A673 (cell line): ENCODE measurements at regions not wholly inside any gene's neighbourhood (a gene's known extent, or its start where the extent isn't known, plus 50 kb on each side); places are given as distances from the start of the nearest gene placed in this dataset.

Source experiments
- BruUV-seq: library from RNA; stranded (reverse); fragments of 400-500 nt; replicated peaks from 2 replicates; lab custom pipeline; 2021; lab: Mats Ljungman, UMichigan
- CTCF ChIA-PET: fragments of 300-600 bp; sonication (Branson Sonifier 250); formaldehyde crosslinking; loops from one replicate; lab custom pipeline; 2022; ENCODE audit warnings: antibody characterized with exemption; lab: Charles Lee
- POLR2A ChIA-PET: fragments of 300-600 bp; sonication (Branson Sonifier 250); formaldehyde crosslinking; loops from one replicate; lab custom pipeline; 2022; ENCODE audit warnings: antibody characterized with exemption; ENCODE audit not compliant: low non-redundant PET; lab: Charles Lee
- DNase-seq: peaks from one replicate; pipeline ENCODE4 v3.0.0-alpha.2; 2015; ENCODE audit warnings: low spot score
- H3K27ac ChIP-seq: fragments of 200-600 bp; sonication (generic); 2 replicates; pipeline ENCODE4 v1.5.1; 2016; ENCODE audit warnings: mixed run types, low read depth, mild to moderate bottlenecking, mixed read lengths, antibody characterized with exemption, low read length; ENCODE audit not compliant: poor library complexity, severe bottlenecking
- H3K27me3 ChIP-seq: fragments of 200-600 bp; sonication (generic); replicated peaks from 2 replicates; pipeline ENCODE4 v1.6.1; 2017; ENCODE audit warnings: mixed run types, low read depth, mild to moderate bottlenecking, mixed read lengths, antibody characterized with exemption, low read length; ENCODE audit not compliant: insufficient read depth, poor library complexity
- H3K36me3 ChIP-seq: fragments of 200-600 bp; sonication (generic); 2 replicates; pipeline ENCODE4 v1.6.1; 2016; ENCODE audit warnings: mixed run types, mild to moderate bottlenecking, mixed read lengths, antibody characterized with exemption, low read length; ENCODE audit not compliant: insufficient read depth, poor library complexity, severe bottlenecking
- H3K4me1 ChIP-seq: fragments of 200-600 bp; sonication (generic); 2 replicates; pipeline ENCODE4 v1.6.1; 2017; ENCODE audit warnings: mixed run types, mild to moderate bottlenecking, mixed read lengths, antibody characterized with exemption, low read length; ENCODE audit not compliant: insufficient read depth, poor library complexity, severe bottlenecking
- H3K4me3 ChIP-seq: fragments of 200-600 bp; sonication (generic); 2 replicates; pipeline ENCODE4 v1.5.1; 2016; ENCODE audit warnings: low read depth, mixed run types, mild to moderate bottlenecking, mixed read lengths, low read length; ENCODE audit not compliant: poor library complexity, severe bottlenecking
- H3K9me3 ChIP-seq: fragments of 200-600 bp; sonication (generic); 2 replicates; pipeline ENCODE4 v1.6.1; 2016; ENCODE audit warnings: mixed run types, low read depth, mild to moderate bottlenecking, mixed read lengths, antibody characterized with exemption, low read length; ENCODE audit not compliant: poor library complexity, severe bottlenecking
- EZH2 ChIP-seq: fragments of 200-600 bp; sonication (generic); IDR thresholded peaks from 2 replicates; pipeline ENCODE4 v1.6.1; 2017; ENCODE audit warnings: borderline replicate concordance, low read depth, mild to moderate bottlenecking, mixed read lengths, antibody characterized with exemption, low read length; ENCODE audit not compliant: poor library complexity, severe bottlenecking
- intact Hi-C: fragments of 100-400 bp; cut with micrococcal nuclease; formaldehyde crosslinking; loops from one replicate; pipeline ENCODE4 v1.10.0; 2022; ENCODE audit not compliant: unreplicated experiment
- TF ChIP-seq, protein P1 (sequence below): fragments of 300-800, 200-600 bp; sonication (generic); conservative IDR thresholded peaks from 2 replicates; pipeline ENCODE4 v1.5.1; 2017; ENCODE audit warnings: low read depth, mild to moderate bottlenecking, antibody characterized with exemption, low read length, moderate library complexity, mixed read lengths

DNA sequence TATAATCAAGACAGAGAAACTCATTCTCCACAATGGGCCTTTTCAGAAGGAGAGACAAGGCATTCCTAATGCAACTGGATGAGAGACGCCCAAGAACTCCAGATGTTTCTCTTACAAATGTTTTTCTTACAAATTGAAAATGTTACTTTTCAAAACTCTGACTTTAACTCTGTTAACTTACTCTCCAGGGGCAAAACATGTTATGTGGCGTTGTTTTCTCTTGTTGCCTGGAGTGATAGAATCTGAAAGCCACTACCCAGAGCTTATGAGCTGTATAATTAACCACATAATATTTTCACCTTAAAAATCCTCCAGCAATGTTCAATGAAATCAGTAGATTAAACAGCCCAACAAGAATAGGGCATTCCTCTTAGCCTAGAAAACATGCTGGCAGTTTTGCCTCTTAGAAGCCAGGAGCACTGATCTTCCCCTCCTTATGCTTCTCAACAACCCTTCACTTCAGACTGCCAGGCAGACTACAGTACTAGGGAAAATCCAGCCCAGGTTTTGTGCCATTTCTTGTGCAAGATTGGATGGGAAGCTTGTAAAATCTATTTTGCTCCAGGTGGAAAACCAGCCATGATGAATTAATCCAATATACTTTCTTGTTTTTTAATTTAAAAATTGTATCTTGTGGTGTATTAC lies 186.7 kb upstream of the GADL1 start:
- no TSS peak for BruUV-seq
- DNase-seq = no peak
- H3K36me3 ChIP-seq = no peaks in the 10 kb centered on the region
- H3K9me3 ChIP-seq = no peaks in the 10 kb centered on the region
- TF ChIP-seq EZH2 = no peak
- TF ChIP-seq, protein P1, sequence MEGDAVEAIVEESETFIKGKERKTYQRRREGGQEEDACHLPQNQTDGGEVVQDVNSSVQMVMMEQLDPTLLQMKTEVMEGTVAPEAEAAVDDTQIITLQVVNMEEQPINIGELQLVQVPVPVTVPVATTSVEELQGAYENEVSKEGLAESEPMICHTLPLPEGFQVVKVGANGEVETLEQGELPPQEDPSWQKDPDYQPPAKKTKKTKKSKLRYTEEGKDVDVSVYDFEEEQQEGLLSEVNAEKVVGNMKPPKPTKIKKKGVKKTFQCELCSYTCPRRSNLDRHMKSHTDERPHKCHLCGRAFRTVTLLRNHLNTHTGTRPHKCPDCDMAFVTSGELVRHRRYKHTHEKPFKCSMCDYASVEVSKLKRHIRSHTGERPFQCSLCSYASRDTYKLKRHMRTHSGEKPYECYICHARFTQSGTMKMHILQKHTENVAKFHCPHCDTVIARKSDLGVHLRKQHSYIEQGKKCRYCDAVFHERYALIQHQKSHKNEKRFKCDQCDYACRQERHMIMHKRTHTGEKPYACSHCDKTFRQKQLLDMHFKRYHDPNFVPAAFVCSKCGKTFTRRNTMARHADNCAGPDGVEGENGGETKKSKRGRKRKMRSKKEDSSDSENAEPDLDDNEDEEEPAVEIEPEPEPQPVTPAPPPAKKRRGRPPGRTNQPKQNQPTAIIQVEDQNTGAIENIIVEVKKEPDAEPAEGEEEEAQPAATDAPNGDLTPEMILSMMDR = no peak
- H3K27ac ChIP-seq = no peak overlapping the region
- intact Hi-C loops = no loop called here
- H3K4me3 ChIP-seq = no peak overlapping the region
- ChIA-PET CTCF (no interaction called here), POLR2A (no interaction called here)
- H3K4me1 ChIP-seq = no peaks in the 10 kb centered on the region
- no peaks in the 10 kb centered on the region for H3K27me3 ChIP-seq

DNA sequence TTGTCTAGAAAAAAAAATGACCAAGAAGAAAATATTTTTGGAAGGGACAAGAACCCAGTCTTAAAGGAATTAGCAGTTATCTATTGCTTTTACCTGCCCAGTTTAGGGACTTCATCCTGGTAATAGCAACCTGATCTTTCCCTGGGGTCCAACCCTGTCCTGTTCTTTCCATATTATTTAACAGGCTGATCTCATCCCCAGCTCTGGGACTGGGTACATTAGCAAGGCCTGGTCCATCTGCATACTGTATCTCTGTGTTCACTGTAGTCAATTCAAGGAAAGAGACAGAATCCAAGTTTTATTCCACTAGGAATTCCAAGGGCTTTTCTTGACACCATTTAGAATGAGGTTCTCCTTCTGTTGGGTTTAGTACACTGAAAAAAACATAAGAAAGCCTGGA lies 191.7 kb upstream of the GADL1 start:
- no peaks in the 10 kb centered on the region for H3K9me3 ChIP-seq
- H3K27ac ChIP-seq = no peak overlapping the region
- intact Hi-C loops = no loop called here
- BruUV-seq = no TSS peak
- no peaks in the 10 kb centered on the region for H3K36me3 ChIP-seq
- H3K4me3 ChIP-seq = no peak overlapping the region
- ChIA-PET CTCF (no interaction called here), POLR2A (no interaction called here)
- no peaks in the 10 kb centered on the region for H3K4me1 ChIP-seq
- DNase-seq = no peak
- no peak for TF ChIP-seq EZH2
- TF ChIP-seq, protein P1 = no peak
- no peaks in the 10 kb centered on the region for H3K27me3 ChIP-seq

DNA sequence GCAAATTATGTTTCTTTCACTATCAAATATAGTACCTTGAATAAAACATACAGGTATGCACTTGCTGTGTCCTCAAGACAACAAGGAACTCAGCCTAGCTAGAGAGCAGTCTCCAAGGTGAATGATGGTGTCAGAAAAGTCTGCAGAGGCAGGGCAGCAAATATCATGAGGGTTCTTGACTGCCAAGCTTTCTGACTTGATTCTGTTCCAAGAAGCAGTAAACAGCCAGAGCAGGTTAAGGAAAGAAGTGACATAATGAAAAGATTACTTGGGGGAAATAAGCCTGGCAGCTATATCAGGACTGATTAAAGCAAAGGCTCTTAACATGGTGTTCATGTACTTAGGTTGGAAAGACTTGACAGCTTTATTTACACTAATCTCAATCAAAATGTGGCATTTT lies 192.2 kb upstream of the GADL1 start:
- intact Hi-C loops = no loop called here
- BruUV-seq = no TSS peak
- DNase-seq = no peak
- TF ChIP-seq, protein P1 = no peak
- no peak for TF ChIP-seq EZH2
- H3K9me3 ChIP-seq = no peaks in the 10 kb centered on the region
- CTCF ChIA-PET = no interaction called here
- H3K36me3 ChIP-seq = no peaks in the 10 kb centered on the region
- H3K27me3 ChIP-seq = no peaks in the 10 kb centered on the region
- no peak overlapping the region for H3K4me3 ChIP-seq
- POLR2A ChIA-PET = no interaction called here
- H3K27ac ChIP-seq = no peak overlapping the region
- no peaks in the 10 kb centered on the region for H3K4me1 ChIP-seq
